PFSK-1 (cell line): ENCODE measurements at regions not wholly inside any gene's neighbourhood (a gene's known extent, or its start where the extent isn't known, plus 50 kb on each side); places are given as distances from the start of the nearest gene placed in this dataset.

Experiments used
- FOXP2 ChIP-seq: optimal IDR thresholded peaks from 2 replicates; pipeline ENCODE3; 2011; ENCODE audit warnings: borderline replicate concordance, control low read depth, inconsistent platforms; ENCODE audit not compliant: insufficient read depth; ENCODE audit errors: extremely low read length, extremely low read depth
- POLR2AphosphoS5 ChIP-seq: IDR thresholded peaks from 2 replicates; pipeline ENCODE4 v1.6.1; 2012; ENCODE audit warnings: low read depth, mild to moderate bottlenecking, control low read depth, low read length, moderate library complexity
- REST ChIP-seq, 2 experiments: IDR thresholded peaks; 2 replicates each; pipeline versions ENCODE4 v1.6.1 to v1.8.0; 2011 to 2012; ENCODE audit warnings: low read depth in 2 of 2, low read length in 2 of 2, control low read depth in 1 of 2, inconsistent platforms in 1 of 2, mild to moderate bottlenecking in 1 of 2, moderate library complexity in 1 of 2; ENCODE audit not compliant: insufficient read depth in 1 of 2
- SIN3A ChIP-seq: IDR thresholded peaks from 2 replicates; pipeline ENCODE4 v1.6.1; 2012; ENCODE audit warnings: mild to moderate bottlenecking, low read length, moderate library complexity, borderline replicate concordance; ENCODE audit not compliant: insufficient read depth
- TAF1 ChIP-seq: IDR thresholded peaks from 2 replicates; pipeline ENCODE4 v1.6.1; 2012; ENCODE audit warnings: low read length, control low read depth, borderline replicate concordance; ENCODE audit not compliant: insufficient read depth

GRCh38 chr15:61753018-61753710 is 307.1 kb downstream of the VPS13C start:
- TF ChIP-seq SIN3A = no peak
- TF ChIP-seq FOXP2 = no peak
- no peak for TF ChIP-seq TAF1
- TF ChIP-seq REST (IDR thresholded peaks at IDR 0.05; ENCODE audit: insufficient read depth in 1 of 2, low read depth in 2 of 2, low read length in 2 of 2) = no peak
- TF ChIP-seq POLR2AphosphoS5 = no peak

GRCh38 chr15:61752001-61752400 is 308.2 kb downstream of the VPS13C start:
- TF ChIP-seq POLR2AphosphoS5 (no peak), TAF1 (no peak), SIN3A (no peak), FOXP2 (no peak), REST (IDR thresholded peaks at IDR 0.05; ENCODE audit: insufficient read depth in 1 of 2, low read depth in 2 of 2, low read length in 2 of 2) (no peak)

GRCh38 chr15:61750271-61751084 is 309.8 kb downstream of the VPS13C start:
- TF ChIP-seq TAF1 = no peak
- TF ChIP-seq REST (IDR thresholded peaks at IDR 0.05; ENCODE audit: insufficient read depth in 1 of 2, low read depth in 2 of 2, low read length in 2 of 2) = no peak
- TF ChIP-seq POLR2AphosphoS5 = no peak
- no peak for TF ChIP-seq SIN3A
- TF ChIP-seq FOXP2 = no peak

- TF ChIP-seq SIN3A = no peak
- TF ChIP-seq POLR2AphosphoS5 = no peak
- no peak for TF ChIP-seq REST (IDR thresholded peaks at IDR 0.05; ENCODE audit: insufficient read depth in 1 of 2, low read depth in 2 of 2, low read length in 2 of 2)
Observed at GRCh38 chr15:61749169-61749568, 311.1 kb downstream of the VPS13C start.
